ENCODE measurements at regions not wholly inside any gene's neighbourhood (a gene's known extent, or its start where the extent isn't known, plus 50 kb on each side); places are given as distances from the start of the nearest gene placed in this dataset.

DNA sequence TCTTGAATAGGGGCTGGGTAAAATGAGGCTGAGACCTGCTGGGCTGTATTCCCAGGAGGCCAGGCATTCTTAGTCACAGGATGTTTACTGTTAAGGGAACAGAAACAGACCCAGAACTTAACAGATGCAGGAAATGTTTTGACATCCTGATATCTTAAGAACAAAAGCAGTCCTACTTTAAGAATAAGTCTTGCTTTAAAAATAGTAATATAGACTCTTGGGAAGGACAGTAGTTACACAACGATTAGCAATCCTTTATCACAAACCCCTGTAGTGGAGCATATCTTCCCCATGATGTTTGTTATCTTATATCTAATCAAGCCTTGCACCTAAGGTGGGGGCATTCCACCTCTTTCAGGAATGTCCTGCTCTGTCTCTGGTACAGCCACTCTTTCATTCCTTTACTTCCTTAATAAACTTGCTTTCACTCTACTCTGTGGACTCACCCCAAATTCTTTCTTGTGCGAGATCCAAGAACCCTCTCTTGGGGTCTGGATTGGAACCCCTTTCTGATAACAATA is 493.7 kb upstream of the SULF2 start:
- TF ChIP-seq, protein P1, sequence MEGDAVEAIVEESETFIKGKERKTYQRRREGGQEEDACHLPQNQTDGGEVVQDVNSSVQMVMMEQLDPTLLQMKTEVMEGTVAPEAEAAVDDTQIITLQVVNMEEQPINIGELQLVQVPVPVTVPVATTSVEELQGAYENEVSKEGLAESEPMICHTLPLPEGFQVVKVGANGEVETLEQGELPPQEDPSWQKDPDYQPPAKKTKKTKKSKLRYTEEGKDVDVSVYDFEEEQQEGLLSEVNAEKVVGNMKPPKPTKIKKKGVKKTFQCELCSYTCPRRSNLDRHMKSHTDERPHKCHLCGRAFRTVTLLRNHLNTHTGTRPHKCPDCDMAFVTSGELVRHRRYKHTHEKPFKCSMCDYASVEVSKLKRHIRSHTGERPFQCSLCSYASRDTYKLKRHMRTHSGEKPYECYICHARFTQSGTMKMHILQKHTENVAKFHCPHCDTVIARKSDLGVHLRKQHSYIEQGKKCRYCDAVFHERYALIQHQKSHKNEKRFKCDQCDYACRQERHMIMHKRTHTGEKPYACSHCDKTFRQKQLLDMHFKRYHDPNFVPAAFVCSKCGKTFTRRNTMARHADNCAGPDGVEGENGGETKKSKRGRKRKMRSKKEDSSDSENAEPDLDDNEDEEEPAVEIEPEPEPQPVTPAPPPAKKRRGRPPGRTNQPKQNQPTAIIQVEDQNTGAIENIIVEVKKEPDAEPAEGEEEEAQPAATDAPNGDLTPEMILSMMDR (IDR thresholded peaks at IDR 0.05; ENCODE audit: low read depth, low read length, poor library complexity, severe bottlenecking), result no peak
- no peak for TF ChIP-seq EZH2phosphoT487 (IDR thresholded peaks at IDR 0.05; ENCODE audit: borderline replicate concordance, low read length)
